NT2/D1 (cell line): ENCODE measurements at regions not wholly inside any gene's neighbourhood (a gene's known extent, or its start where the extent isn't known, plus 50 kb on each side); places are given as distances from the start of the nearest gene placed in this dataset.

Experiments used
- SUZ12 ChIP-seq: IDR thresholded peaks from 2 replicates; pipeline ENCODE4 v1.6.1; 2011; ENCODE audit not compliant: insufficient read length, insufficient read depth; ENCODE audit errors: extremely low read depth
- YY1 ChIP-seq: IDR thresholded peaks from 2 replicates; pipeline ENCODE4 v1.6.1; 2011; ENCODE audit not compliant: insufficient read length, insufficient read depth
- ZNF274 ChIP-seq: IDR thresholded peaks from 2 replicates; pipeline ENCODE4 v1.6.1; 2011; ENCODE audit warnings: mild to moderate bottlenecking, low read depth, low read length

GRCh38 chr14:85093631-85094330 lies 436.2 kb upstream of the FLRT2 start:
- TF ChIP-seq YY1: no peak
- no peak for TF ChIP-seq ZNF274
- no peak for TF ChIP-seq SUZ12
